GM12878 (cell line): ENCODE measurements at regions not wholly inside any gene's neighbourhood (a gene's known extent, or its start where the extent isn't known, plus 50 kb on each side); places are given as distances from the start of the nearest gene placed in this dataset.

ENCODE experiments used
- ATAC-seq: fragments of 200-7000 bp; cut with Tn5 transposase; 3 replicates; pipeline ENCODE4 v1.9.1; 2020; ENCODE audit warnings: mild to moderate bottlenecking, moderate library complexity
- BruUV-seq: library from RNA; stranded (reverse); fragments of 400-500 nt; replicated peaks from 2 replicates; lab custom pipeline; 2021; lab: Mats Ljungman, UMichigan
- CTCF ChIA-PET: fragments of 300-600 bp; sonication (Branson Sonifier 250); formaldehyde crosslinking; extraction: SDS; loops from one replicate; lab custom pipeline; 2021; ENCODE audit warnings: inconsistent platforms; lab: Yijun Ruan, JAX
- POLR2A ChIA-PET: fragments of 350-600 bp; formaldehyde crosslinking; extraction: SDS; loops from one replicate; lab custom pipeline; 2021; ENCODE audit warnings: inconsistent platforms; lab: Charles Lee
- RAD21 ChIA-PET: fragments of 300-600 bp; sonication (Branson Sonifier 250); formaldehyde crosslinking; loops from one replicate; lab custom pipeline; 2023; ENCODE audit warnings: antibody characterized with exemption; ENCODE audit not compliant: unreplicated experiment; lab: Charles Lee
- SMC1A ChIA-PET: fragments of 300-600 bp; sonication (Branson Sonifier 250); formaldehyde crosslinking; loops from one replicate; lab custom pipeline; 2023; ENCODE audit not compliant: unreplicated experiment, uncharacterized antibody; lab: Charles Lee
- DNase-seq: peaks from one replicate; pipeline ENCODE4 v3.0.0-alpha.2; 2011; ENCODE audit warnings: low read depth, low spot score
- FAIRE-seq: peaks from 3 replicates; lab custom pipeline; 2011; peaks lifted over from hg19 to GRCh38; lab: Jason Lieb, UNC
- H2AFZ ChIP-seq: 2 replicates; pipeline ENCODE4 v1.6.0; 2011; ENCODE audit warnings: low read depth, low read length, control low read depth; ENCODE audit not compliant: control insufficient read depth
- H3K27ac ChIP-seq: 2 replicates; pipeline ENCODE4 v1.5.1; 2011; ENCODE audit warnings: control low read depth; ENCODE audit not compliant: control insufficient read depth, insufficient read depth
- H3K27me3 ChIP-seq, 2 experiments: replicated peaks in 1 of 2; 2 replicates each; pipeline versions ENCODE4 v1.6.0 to v1.6.1; 2011; ENCODE audit warnings: low read length in 1 of 2; ENCODE audit not compliant: control insufficient read depth in 2 of 2, insufficient read depth in 2 of 2
- H3K36me3 ChIP-seq, 2 experiments: 2 replicates each; pipeline ENCODE4 v1.5.1; 2011; ENCODE audit warnings: low read length in 1 of 2; ENCODE audit not compliant: control insufficient read depth in 2 of 2, insufficient read depth in 2 of 2
- H3K4me1 ChIP-seq: 2 replicates; pipeline ENCODE4 v1.6.1; 2011; ENCODE audit warnings: mild to moderate bottlenecking, low read length, moderate library complexity, mixed read lengths; ENCODE audit not compliant: control insufficient read depth, insufficient read depth
- H3K4me2 ChIP-seq: 2 replicates; pipeline ENCODE4 v1.6.0; 2011; ENCODE audit warnings: control low read depth; ENCODE audit not compliant: control insufficient read depth, insufficient read depth
- H3K4me3 ChIP-seq: fragments of 200-600 bp; sonication (generic); 2 replicates; pipeline ENCODE4 v1.5.1; 2016
- H3K79me2 ChIP-seq: 2 replicates; pipeline ENCODE4 v1.6.0; 2011; ENCODE audit warnings: low read length; ENCODE audit not compliant: control insufficient read depth, insufficient read depth
- H3K9ac ChIP-seq: 2 replicates; pipeline ENCODE4 v1.8.0; 2011; ENCODE audit warnings: low read length, control low read depth, mixed read lengths; ENCODE audit not compliant: control insufficient read depth, insufficient read depth
- H3K9me3 ChIP-seq: replicated peaks from 3 replicates; pipeline ENCODE4 v1.5.1; 2011; ENCODE audit warnings: mild to moderate bottlenecking, low read length; ENCODE audit not compliant: control insufficient read depth, insufficient read depth
- H4K20me1 ChIP-seq: 2 replicates; pipeline ENCODE4 v1.6.0; 2011; ENCODE audit not compliant: control insufficient read depth, insufficient read depth
- BCL3 ChIP-seq: IDR thresholded peaks from 2 replicates; pipeline ENCODE4 v1.6.1; 2011; ENCODE audit warnings: borderline replicate concordance, low read depth, mild to moderate bottlenecking, moderate library complexity, low read length; ENCODE audit not compliant: insufficient read depth, poor library complexity, severe bottlenecking
- CBX5 ChIP-seq: sonication (generic); IDR thresholded peaks from 2 replicates; pipeline ENCODE4 v1.6.1; 2016; ENCODE audit warnings: low read depth, moderate library complexity, mild to moderate bottlenecking, inconsistent platforms
- CHD1 ChIP-seq: IDR thresholded peaks from 2 replicates; pipeline ENCODE4 v1.6.1; 2012; ENCODE audit warnings: low read depth, low read length, improper control_type of control experiment
- E4F1 ChIP-seq: fragments of 450-650 bp; IDR thresholded peaks from 2 replicates; pipeline ENCODE4 v1.6.1; 2018; ENCODE audit warnings: borderline replicate concordance, mild to moderate bottlenecking; ENCODE audit not compliant: partially characterized antibody
- EED ChIP-seq: sonication (generic); IDR thresholded peaks from 2 replicates; pipeline ENCODE4 v1.6.1; 2016; ENCODE audit warnings: antibody characterized with exemption, low read depth
- ETV6 ChIP-seq, 2 experiments: fragments of 450-650 bp in 1 of 2; IDR thresholded peaks in 1 of 2; conservative IDR thresholded peaks in 1 of 2; 2 replicates each; pipeline ENCODE4 v1.6.1; 2014; ENCODE audit warnings: antibody characterized with exemption in 1 of 2, borderline replicate concordance in 1 of 2, low read depth in 1 of 2, mild to moderate bottlenecking in 1 of 2, moderate library complexity in 1 of 2
- MYC ChIP-seq: IDR thresholded peaks from 2 replicates; pipeline ENCODE4 v1.6.1; 2011; ENCODE audit warnings: mild to moderate bottlenecking, low read length, moderate library complexity, inconsistent platforms; ENCODE audit not compliant: insufficient read depth, insufficient replicate concordance, insufficient read length, severe bottlenecking
- NFYA ChIP-seq: IDR thresholded peaks from 2 replicates; pipeline ENCODE4 v1.6.1; 2011; ENCODE audit warnings: low read depth, mild to moderate bottlenecking, low read length, improper control_type of control experiment, borderline replicate concordance
- POLR2A ChIP-seq: IDR thresholded peaks from 2 replicates; pipeline ENCODE4 v1.6.1; 2011; ENCODE audit warnings: low read depth, mild to moderate bottlenecking, low read length
- ZBTB40 ChIP-seq: fragments of 450-650 bp; IDR thresholded peaks from 2 replicates; pipeline ENCODE4 v1.6.1; 2016; ENCODE audit warnings: mild to moderate bottlenecking, moderate library complexity, borderline replicate concordance
- WGBS: methylation state at CpG from one replicate; pipeline ENCODE4 v1.1.6; 2016; ENCODE audit warnings: low lambda C conversion rate; ENCODE audit not compliant: insufficient replicate concordance, insufficient coverage; ENCODE audit errors: missing lambda C conversion rate; 5-methylcytosine and 5-hydroxymethylcytosine counted together
- in situ Hi-C: fragments of 300-500 bp; cut with MboI; formaldehyde crosslinking; loops from 9 replicates; pipeline ENCODE4 v1.14.3; 2018; ENCODE audit warnings: mixed read lengths
- intact Hi-C: fragments of 100-400 bp; cut with micrococcal nuclease; formaldehyde crosslinking; loops from one replicate; pipeline ENCODE4 v1.14.2; 2022; ENCODE audit not compliant: unreplicated experiment

- TF ChIP-seq BCL3: no peak
- no peak for TF ChIP-seq CHD1
- TF ChIP-seq, all 136 proteins: peak for 0
Measured at GRCh38 chr12:31845613-31846322, 113.4 kb upstream of the RESF1 start (continued).

- SMC1A ChIA-PET: interaction anchor here (1.3 kb wide), 1 partner anchor 39 kb away, joined by 4 read pairs; no protein-coding TSS in a partner anchor
- POLR2A ChIA-PET: no interaction called here
- CTCF ChIA-PET: no interaction called here
- peaks cover 4% of the 10 kb centered on the region for H3K9me3 ChIP-seq
- intact Hi-C loops: no loop called here
- ATAC-seq: no peak
- no peaks in the 10 kb centered on the region for H3K36me3 ChIP-seq
- H3K9ac ChIP-seq: no peak overlapping the region
- no peaks in the 10 kb centered on the region for H4K20me1 ChIP-seq
- no peak overlapping the region for H3K27ac ChIP-seq
- no TSS peak for BruUV-seq
- H3K27me3 ChIP-seq: no peaks in the 10 kb centered on the region
- H3K4me2 ChIP-seq: no peak overlapping the region
- no peak overlapping the region for H3K4me3 ChIP-seq
- 86% methylated on average over 6 of the region's 6 CpGs for WGBS
- no peak for DNase-seq
- H2AFZ ChIP-seq: no peak overlapping the region
- H3K4me1 ChIP-seq: no peaks in the 10 kb centered on the region
- in situ Hi-C loops: no loop called here
- RAD21 ChIA-PET: no interaction called here
- H3K79me2 ChIP-seq: no peaks in the 10 kb centered on the region
- FAIRE-seq: no peak
- TF ChIP-seq NFYA (no peak), CBX5 (no peak), ETV6 (conservative IDR thresholded peaks at IDR 0.05 in 1 of 2, IDR thresholded peaks at IDR 0.05 in 1 of 2; ENCODE audit: borderline replicate concordance in 1 of 2, low read depth in 1 of 2) (no peak), POLR2A (no peak), ZBTB40 (no peak), EED (no peak), MYC (no peak), BCL3 (no peak), E4F1 (no peak)
Measured at GRCh38 chr12:31843398-31844095, 114.7 kb upstream of the AMN1 start.
